ENCODE measurements at regions not wholly inside any gene's neighbourhood (a gene's known extent, or its start where the extent isn't known, plus 50 kb on each side); places are given as distances from the start of the nearest gene placed in this dataset.

DNA sequence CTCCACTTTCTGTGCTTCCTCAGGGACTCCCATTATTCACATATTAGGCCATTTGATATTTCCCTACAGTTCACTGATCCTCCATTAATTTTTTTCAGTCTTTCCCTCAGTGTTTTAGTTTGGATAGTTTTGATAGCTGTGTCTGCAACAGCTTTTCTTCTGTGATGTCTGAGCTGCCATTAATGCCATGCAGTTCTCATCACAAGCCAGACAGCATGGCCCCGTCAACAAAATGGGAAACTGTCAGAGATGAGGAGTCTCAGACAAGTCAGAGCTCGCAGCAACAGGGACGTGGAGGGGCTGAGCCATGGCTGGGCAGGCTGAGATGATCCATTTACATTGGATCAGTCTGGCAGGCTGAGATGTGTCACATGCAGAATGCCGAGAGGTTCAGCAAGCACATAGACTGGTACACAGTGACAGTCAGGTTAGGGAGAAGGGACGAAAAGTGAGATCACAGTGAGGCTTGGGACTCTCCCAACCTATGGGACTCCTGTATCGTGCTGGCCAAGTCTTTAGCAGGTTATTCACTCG lies 65.4 kb downstream of the NPS start:
- no peak for TF ChIP-seq RFX5 (IDR thresholded peaks at IDR 0.05; ENCODE audit: low read depth, low read length)
- no peak for TF ChIP-seq POLR2AphosphoS5 (IDR thresholded peaks at IDR 0.05; ENCODE audit: low read length)
- TF ChIP-seq, protein P1, sequence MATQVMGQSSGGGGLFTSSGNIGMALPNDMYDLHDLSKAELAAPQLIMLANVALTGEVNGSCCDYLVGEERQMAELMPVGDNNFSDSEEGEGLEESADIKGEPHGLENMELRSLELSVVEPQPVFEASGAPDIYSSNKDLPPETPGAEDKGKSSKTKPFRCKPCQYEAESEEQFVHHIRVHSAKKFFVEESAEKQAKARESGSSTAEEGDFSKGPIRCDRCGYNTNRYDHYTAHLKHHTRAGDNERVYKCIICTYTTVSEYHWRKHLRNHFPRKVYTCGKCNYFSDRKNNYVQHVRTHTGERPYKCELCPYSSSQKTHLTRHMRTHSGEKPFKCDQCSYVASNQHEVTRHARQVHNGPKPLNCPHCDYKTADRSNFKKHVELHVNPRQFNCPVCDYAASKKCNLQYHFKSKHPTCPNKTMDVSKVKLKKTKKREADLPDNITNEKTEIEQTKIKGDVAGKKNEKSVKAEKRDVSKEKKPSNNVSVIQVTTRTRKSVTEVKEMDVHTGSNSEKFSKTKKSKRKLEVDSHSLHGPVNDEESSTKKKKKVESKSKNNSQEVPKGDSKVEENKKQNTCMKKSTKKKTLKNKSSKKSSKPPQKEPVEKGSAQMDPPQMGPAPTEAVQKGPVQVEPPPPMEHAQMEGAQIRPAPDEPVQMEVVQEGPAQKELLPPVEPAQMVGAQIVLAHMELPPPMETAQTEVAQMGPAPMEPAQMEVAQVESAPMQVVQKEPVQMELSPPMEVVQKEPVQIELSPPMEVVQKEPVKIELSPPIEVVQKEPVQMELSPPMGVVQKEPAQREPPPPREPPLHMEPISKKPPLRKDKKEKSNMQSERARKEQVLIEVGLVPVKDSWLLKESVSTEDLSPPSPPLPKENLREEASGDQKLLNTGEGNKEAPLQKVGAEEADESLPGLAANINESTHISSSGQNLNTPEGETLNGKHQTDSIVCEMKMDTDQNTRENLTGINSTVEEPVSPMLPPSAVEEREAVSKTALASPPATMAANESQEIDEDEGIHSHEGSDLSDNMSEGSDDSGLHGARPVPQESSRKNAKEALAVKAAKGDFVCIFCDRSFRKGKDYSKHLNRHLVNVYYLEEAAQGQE (IDR thresholded peaks at IDR 0.05; ENCODE audit: low read depth, low read length), result no peak
- TF ChIP-seq, protein P2, sequence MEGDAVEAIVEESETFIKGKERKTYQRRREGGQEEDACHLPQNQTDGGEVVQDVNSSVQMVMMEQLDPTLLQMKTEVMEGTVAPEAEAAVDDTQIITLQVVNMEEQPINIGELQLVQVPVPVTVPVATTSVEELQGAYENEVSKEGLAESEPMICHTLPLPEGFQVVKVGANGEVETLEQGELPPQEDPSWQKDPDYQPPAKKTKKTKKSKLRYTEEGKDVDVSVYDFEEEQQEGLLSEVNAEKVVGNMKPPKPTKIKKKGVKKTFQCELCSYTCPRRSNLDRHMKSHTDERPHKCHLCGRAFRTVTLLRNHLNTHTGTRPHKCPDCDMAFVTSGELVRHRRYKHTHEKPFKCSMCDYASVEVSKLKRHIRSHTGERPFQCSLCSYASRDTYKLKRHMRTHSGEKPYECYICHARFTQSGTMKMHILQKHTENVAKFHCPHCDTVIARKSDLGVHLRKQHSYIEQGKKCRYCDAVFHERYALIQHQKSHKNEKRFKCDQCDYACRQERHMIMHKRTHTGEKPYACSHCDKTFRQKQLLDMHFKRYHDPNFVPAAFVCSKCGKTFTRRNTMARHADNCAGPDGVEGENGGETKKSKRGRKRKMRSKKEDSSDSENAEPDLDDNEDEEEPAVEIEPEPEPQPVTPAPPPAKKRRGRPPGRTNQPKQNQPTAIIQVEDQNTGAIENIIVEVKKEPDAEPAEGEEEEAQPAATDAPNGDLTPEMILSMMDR (IDR thresholded peaks at IDR 0.05 in 2 of 3, conservative IDR thresholded peaks at IDR 0.05 in 1 of 3; ENCODE audit: control insufficient read depth in 2 of 3, extremely low read depth in 1 of 3, insufficient read depth in 1 of 3, low read depth in 3 of 3, low read length in 3 of 3), result no peak
- TF ChIP-seq TAF1 (IDR thresholded peaks at IDR 0.05; ENCODE audit: borderline replicate concordance, low read depth, low read length), result no peak
- TF ChIP-seq ETV6 (conservative IDR thresholded peaks at IDR 0.05 in 1 of 2, IDR thresholded peaks at IDR 0.05 in 1 of 2; ENCODE audit: borderline replicate concordance in 1 of 2, low read depth in 1 of 2), result no peak
- no peak for TF ChIP-seq FOXM1 (IDR thresholded peaks at IDR 0.05; ENCODE audit: low read depth, low read length)
- TF ChIP-seq RAD21 (IDR thresholded peaks at IDR 0.05; ENCODE audit: insufficient read depth, low read depth, low read length), result no peak
- no peak for TF ChIP-seq JUND (IDR thresholded peaks at IDR 0.05; ENCODE audit: low read depth, low read length)
- TF ChIP-seq POLR2A (IDR thresholded peaks at IDR 0.05; ENCODE audit: low read depth, low read length), result no peak
- TF ChIP-seq POU2F2 (IDR thresholded peaks at IDR 0.05; ENCODE audit: borderline replicate concordance, low read depth, low read length), result no peak
- TF ChIP-seq, protein P3, sequence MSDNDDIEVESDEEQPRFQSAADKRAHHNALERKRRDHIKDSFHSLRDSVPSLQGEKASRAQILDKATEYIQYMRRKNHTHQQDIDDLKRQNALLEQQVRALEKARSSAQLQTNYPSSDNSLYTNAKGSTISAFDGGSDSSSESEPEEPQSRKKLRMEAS (IDR thresholded peaks at IDR 0.05; ENCODE audit: low read depth, low read length), result no peak
- TF ChIP-seq EGR1 (IDR thresholded peaks at IDR 0.05; ENCODE audit: borderline replicate concordance in 1 of 2, low read depth in 2 of 2, low read length in 2 of 2), result no peak
